GM12878 (cell line): ENCODE measurements at regions not wholly inside any gene's neighbourhood (a gene's known extent, or its start where the extent isn't known, plus 50 kb on each side); places are given as distances from the start of the nearest gene placed in this dataset.

Experiments
- EGR1 ChIP-seq, 2 experiments: IDR thresholded peaks; 1 replicate in 1 of 2; 2 replicates in 1 of 2; pipeline ENCODE4 v1.6.1; 2011 to 2012; ENCODE audit warnings: low read depth in 2 of 2, low read length in 2 of 2, borderline replicate concordance in 1 of 2, mild to moderate bottlenecking in 1 of 2, moderate library complexity in 1 of 2
- EP300 ChIP-seq, 2 experiments: fragments of 150-350 bp in 1 of 2; IDR thresholded peaks; 2 replicates each; pipeline ENCODE4 v1.6.1; 2011 to 2012; ENCODE audit warnings: low read depth in 2 of 2, low read length in 2 of 2, borderline replicate concordance in 1 of 2, improper control_type of control experiment in 1 of 2, inconsistent platforms in 1 of 2; ENCODE audit not compliant: control insufficient read depth in 1 of 2
- EZH2 ChIP-seq: IDR thresholded peaks from 2 replicates; pipeline ENCODE4 v1.6.1; 2012; ENCODE audit warnings: low read depth, mild to moderate bottlenecking, control low read depth, inconsistent platforms, low read length, borderline replicate concordance; ENCODE audit not compliant: control insufficient read depth
- HCFC1 ChIP-seq: fragments of 150-350 bp; IDR thresholded peaks from 2 replicates; pipeline ENCODE4 v1.6.1; 2014; ENCODE audit warnings: low read length
- JUNB ChIP-seq: IDR thresholded peaks from 2 replicates; pipeline ENCODE4 v1.6.1; 2016; ENCODE audit warnings: antibody characterized with exemption, mild to moderate bottlenecking
- NFYA ChIP-seq: IDR thresholded peaks from 2 replicates; pipeline ENCODE4 v1.6.1; 2011; ENCODE audit warnings: low read depth, mild to moderate bottlenecking, low read length, improper control_type of control experiment, borderline replicate concordance

- TF ChIP-seq HCFC1 = no peak
- TF ChIP-seq EP300 (IDR thresholded peaks at IDR 0.05; ENCODE audit: borderline replicate concordance in 1 of 2, control insufficient read depth in 1 of 2, low read depth in 2 of 2, low read length in 2 of 2) = no peak
- no peak for TF ChIP-seq EZH2
- TF ChIP-seq NFYA = no peak
- no peak for TF ChIP-seq JUNB
- no peak for TF ChIP-seq EGR1 (IDR thresholded peaks at IDR 0.05; ENCODE audit: borderline replicate concordance in 1 of 2, low read depth in 2 of 2, low read length in 2 of 2)
These were observed 127.0 kb upstream of the DDIT4L start for GRCh38 chr4:100317032-100317864.
